ENCODE measurements at regions not wholly inside any gene's neighbourhood (a gene's known extent, or its start where the extent isn't known, plus 50 kb on each side); places are given as distances from the start of the nearest gene placed in this dataset.

GRCh38 chr2:16280081-16280480, 339.7 kb downstream of the MYCN start:
- ATAC-seq (ENCODE audit: low read depth in 2 of 2) (no peak), DNase-seq (no peak)
- Mint-ChIP-seq H3K4me3 (no peak overlapping the region), H3K4me1 (no peaks in the 10 kb centered on the region), H3K27ac (no peak overlapping the region), H3K27me3 (peaks cover 6 to 15% (median 10%) of the 10 kb centered on the region in 3 donors), H3K9me3 (peaks cover 0 to 4% (median 0%) of the 10 kb centered on the region in 7 donors), H3K36me3 (no peaks in the 10 kb centered on the region)

GRCh38 chr2:16279641-16280040, 339.3 kb downstream of the MYCN start:
- peaks cover 0 to 4% (median 0%) of the 10 kb centered on the region in 7 donors for H3K9me3 Mint-ChIP-seq
- no peak overlapping the region for H3K27ac Mint-ChIP-seq
- H3K4me1 Mint-ChIP-seq: no peaks in the 10 kb centered on the region

GRCh38 chr2:16279201-16279570, 338.8 kb downstream of the MYCN start:
- Mint-ChIP-seq H3K27me3 (peaks cover 5 to 15% (median 6%) of the 10 kb centered on the region in 3 donors), H3K36me3 (no peaks in the 10 kb centered on the region), H3K4me1 (no peaks in the 10 kb centered on the region), H3K4me3 (no peak overlapping the region), H3K9me3 (peaks cover 0 to 4% (median 0%) of the 10 kb centered on the region in 7 donors), H3K27ac (no peak overlapping the region)
- ATAC-seq (ENCODE audit: low read depth in 2 of 2) (no peak), DNase-seq (no peak)

More at GRCh38 chr2:16279641-16280040, 339.3 kb downstream of the MYCN start:
- H3K4me3 Mint-ChIP-seq: no peak overlapping the region
- peaks cover 6 to 15% (median 8%) of the 10 kb centered on the region in 3 donors for H3K27me3 Mint-ChIP-seq
- ATAC-seq (ENCODE audit: low read depth in 2 of 2) (no peak), DNase-seq (no peak)
- no peaks in the 10 kb centered on the region for H3K36me3 Mint-ChIP-seq

GRCh38 chr2:16278421-16279200, 338.3 kb downstream of the MYCN start:
- ATAC-seq (ENCODE audit: low read depth in 2 of 2) (no peak), DNase-seq (no peak)
- no peak overlapping the region for H3K27ac Mint-ChIP-seq
- H3K36me3 Mint-ChIP-seq: no peaks in the 10 kb centered on the region
- no peak overlapping the region for H3K4me3 Mint-ChIP-seq
- H3K9me3 Mint-ChIP-seq: peaks cover 0 to 4% (median 0%) of the 10 kb centered on the region in 7 donors
- peaks cover 5 to 17% (median 6%) of the 10 kb centered on the region in 3 donors for H3K27me3 Mint-ChIP-seq
- H3K4me1 Mint-ChIP-seq: no peaks in the 10 kb centered on the region

- ATAC-seq (ENCODE audit: low read depth in 2 of 2) (no peak), DNase-seq (no peak)
- no peak overlapping the region for H3K27ac Mint-ChIP-seq
- no peaks in the 10 kb centered on the region for H3K4me1 Mint-ChIP-seq
- H3K36me3 Mint-ChIP-seq: no peaks in the 10 kb centered on the region
- H3K27me3 Mint-ChIP-seq: peaks cover 4 to 15% (median 11%) of the 10 kb centered on the region in 3 donors
- H3K4me3 Mint-ChIP-seq: no peak overlapping the region
- H3K9me3 Mint-ChIP-seq: peaks cover 0 to 8% (median 0%) of the 10 kb centered on the region in 7 donors
Measured at GRCh38 chr2:16277117-16277516, 336.8 kb downstream of the MYCN start.

- peaks cover 0 to 13% (median 0%) of the 10 kb centered on the region in 7 donors for H3K9me3 Mint-ChIP-seq
Measured at GRCh38 chr2:16275661-16276060, 335.3 kb downstream of the MYCN start.

GRCh38 chr2:16275131-16275530, 334.8 kb downstream of the MYCN start:
- H3K36me3 Mint-ChIP-seq: no peaks in the 10 kb centered on the region
- peaks cover 0 to 15% (median 5%) of the 10 kb centered on the region in 3 donors for H3K27me3 Mint-ChIP-seq
- peaks cover 0 to 14% (median 0%) of the 10 kb centered on the region in 7 donors for H3K9me3 Mint-ChIP-seq
- H3K27ac Mint-ChIP-seq: no peak overlapping the region
- no peak for ATAC-seq (ENCODE audit: low read depth in 2 of 2)
- H3K4me3 Mint-ChIP-seq: no peak overlapping the region
- no peak for DNase-seq
- no peaks in the 10 kb centered on the region for H3K4me1 Mint-ChIP-seq

More at GRCh38 chr2:16275661-16276060, 335.3 kb downstream of the MYCN start:
- no peak for DNase-seq
- Mint-ChIP-seq H3K4me3 (no peak overlapping the region), H3K27me3 (peaks cover 0 to 15% (median 8%) of the 10 kb centered on the region in 3 donors), H3K4me1 (no peaks in the 10 kb centered on the region), H3K36me3 (no peaks in the 10 kb centered on the region), H3K27ac (no peak overlapping the region)
- ATAC-seq (ENCODE audit: low read depth in 2 of 2): no peak

GRCh38 chr2:16273111-16273510, 332.8 kb downstream of the MYCN start:
- Mint-ChIP-seq H3K4me3 (no peak overlapping the region), H3K36me3 (no peaks in the 10 kb centered on the region), H3K4me1 (no peaks in the 10 kb centered on the region), H3K9me3 (peaks cover 0 to 10% (median 0%) of the 10 kb centered on the region in 7 donors), H3K27ac (peak overlapping the region in 2 of 6 donors; percentile 3 to 44), H3K27me3 (peaks cover 0 to 9% (median 5%) of the 10 kb centered on the region in 3 donors)
- DNase-seq (no peak), ATAC-seq (ENCODE audit: low read depth in 2 of 2) (no peak)

- Mint-ChIP-seq H3K9me3 (peaks cover 0 to 10% (median 0%) of the 10 kb centered on the region in 7 donors), H3K4me3 (no peak overlapping the region), H3K4me1 (no peaks in the 10 kb centered on the region), H3K27ac (no peak overlapping the region), H3K27me3 (peaks cover 5 to 8% (median 5%) of the 10 kb centered on the region in 3 donors), H3K36me3 (no peaks in the 10 kb centered on the region)
- no peak for DNase-seq
- no peak for ATAC-seq (ENCODE audit: low read depth in 2 of 2)
Measured at GRCh38 chr2:16272038-16272788, 331.9 kb downstream of the MYCN start.

- DNase-seq: no peak
- Mint-ChIP-seq H3K4me3 (peak overlapping the region in 1 of 8 donors; percentile 48), H3K36me3 (no peaks in the 10 kb centered on the region), H3K4me1 (no peaks in the 10 kb centered on the region), H3K27ac (no peak overlapping the region), H3K27me3 (peaks cover 5 to 8% (median 5%) of the 10 kb centered on the region in 3 donors), H3K9me3 (peaks cover 0 to 10% (median 0%) of the 10 kb centered on the region in 7 donors)
- no peak for ATAC-seq (ENCODE audit: low read depth in 2 of 2)
Measured at GRCh38 chr2:16271231-16271896, 331.0 kb downstream of the MYCN start.

- H3K9me3 Mint-ChIP-seq: peaks cover 0 to 15% (median 0%) of the 10 kb centered on the region in 7 donors
- ATAC-seq (ENCODE audit: low read depth in 2 of 2): no peak
- H3K4me3 Mint-ChIP-seq: no peak overlapping the region
- no peak for DNase-seq
- H3K27me3 Mint-ChIP-seq: peaks cover 5 to 8% (median 5%) of the 10 kb centered on the region in 3 donors
- no peaks in the 10 kb centered on the region for H3K4me1 Mint-ChIP-seq
- H3K27ac Mint-ChIP-seq: peak overlapping the region in 1 of 6 donors; percentile 62
- H3K36me3 Mint-ChIP-seq: no peaks in the 10 kb centered on the region
Measured at GRCh38 chr2:16270441-16270840, 330.1 kb downstream of the MYCN start.

- H3K27ac Mint-ChIP-seq: no peak overlapping the region
- no peaks in the 10 kb centered on the region for H3K36me3 Mint-ChIP-seq
- H3K9me3 Mint-ChIP-seq: peaks cover 0 to 15% (median 0%) of the 10 kb centered on the region in 7 donors
- peaks cover 4 to 5% (median 5%) of the 10 kb centered on the region in 3 donors for H3K27me3 Mint-ChIP-seq
- ATAC-seq (ENCODE audit: low read depth in 2 of 2): no peak
- H3K4me1 Mint-ChIP-seq: no peaks in the 10 kb centered on the region
- no peak overlapping the region for H3K4me3 Mint-ChIP-seq
- no peak for DNase-seq
Measured at GRCh38 chr2:16268301-16269000, 328.1 kb downstream of the MYCN start.

GRCh38 chr2:16266571-16266970, 326.2 kb downstream of the MYCN start:
- Mint-ChIP-seq H3K27ac (no peak overlapping the region), H3K36me3 (no peaks in the 10 kb centered on the region), H3K9me3 (peaks cover 0 to 15% (median 3%) of the 10 kb centered on the region in 7 donors), H3K4me3 (no peak overlapping the region), H3K27me3 (peaks cover 0 to 5% (median 4%) of the 10 kb centered on the region in 3 donors), H3K4me1 (no peaks in the 10 kb centered on the region)
- no peak for ATAC-seq (ENCODE audit: low read depth in 2 of 2)
- no peak for DNase-seq
